HG03175 (cell line): ENCODE measurements at regions not wholly inside any gene's neighbourhood (a gene's known extent, or its start where the extent isn't known, plus 50 kb on each side); places are given as distances from the start of the nearest gene placed in this dataset.
"Not testable (repeated sequence)": the region's sequence is repeated elsewhere in the genome, so short reads cannot be mapped to it uniquely, and the experiment has no call there.

ENCODE experiments used
- ATAC-seq: cut with Tn5 transposase; IDR thresholded peaks from one replicate; pipeline ENCODE4 v1.9.1; 2021; ENCODE audit warnings: mild to moderate bottlenecking, moderate library complexity; ENCODE audit not compliant: unreplicated experiment

DNA sequence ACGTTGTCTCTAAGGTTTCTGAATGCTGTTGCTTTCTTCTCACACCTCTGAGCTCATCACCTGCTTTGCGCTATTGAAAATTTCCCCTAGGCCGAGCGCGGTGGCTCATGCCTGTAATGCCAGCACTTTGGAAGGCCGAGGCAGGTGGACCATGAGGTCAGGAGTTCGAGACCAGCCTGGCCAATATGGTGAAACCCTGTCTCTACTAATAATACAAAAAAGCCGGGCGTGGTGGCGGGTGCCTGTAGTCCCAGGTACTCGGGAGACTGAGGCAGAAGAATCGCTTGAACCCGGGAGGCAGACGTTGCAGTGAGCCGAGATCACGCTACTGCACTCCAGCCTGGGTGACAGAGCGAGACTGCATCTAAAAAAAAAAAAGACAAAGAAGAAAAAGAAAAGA lies 422.0 kb upstream of the DPH6 start:
- not testable (repeated sequence) for ATAC-seq

DNA sequence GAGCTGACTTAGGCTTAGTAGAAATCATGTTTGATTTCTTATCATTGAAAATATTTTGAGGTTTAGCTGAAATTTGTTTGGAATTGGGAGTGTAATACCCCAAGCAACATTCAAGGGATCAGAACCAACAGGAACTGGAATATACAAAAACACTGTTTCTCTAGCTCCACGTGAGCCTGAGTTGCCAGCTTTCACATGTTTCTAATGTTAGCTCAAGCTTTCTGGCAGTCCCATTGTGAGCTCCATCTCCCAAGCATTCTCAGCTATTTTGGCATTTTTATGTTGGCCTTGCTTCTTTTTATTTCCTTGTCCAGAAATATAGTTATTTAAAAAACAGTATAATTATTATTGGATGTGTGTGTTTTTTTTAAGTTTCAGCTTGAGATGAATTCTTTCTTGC lies 427.1 kb upstream of the DPH6 start:
- no peak for ATAC-seq

DNA sequence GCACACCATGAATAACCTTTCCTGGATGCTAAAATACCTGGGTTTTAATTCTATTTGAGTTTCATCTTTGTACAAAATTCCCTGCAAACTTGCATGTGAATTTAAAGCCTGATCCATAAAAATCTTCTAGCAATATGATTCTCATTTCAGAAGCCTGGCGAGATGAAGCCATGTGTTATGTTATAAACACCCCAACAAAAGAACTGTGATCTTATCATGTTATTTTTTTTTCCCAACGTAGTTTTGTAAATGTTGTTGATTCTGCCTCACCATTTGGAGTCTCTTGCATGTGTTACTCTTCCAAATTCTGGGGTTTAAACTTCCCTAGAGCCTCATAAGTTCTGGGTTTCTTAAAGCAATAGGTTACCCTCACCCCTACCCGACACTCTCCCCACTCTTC lies 428.1 kb upstream of the DPH6 start:
- ATAC-seq = no peak

DNA sequence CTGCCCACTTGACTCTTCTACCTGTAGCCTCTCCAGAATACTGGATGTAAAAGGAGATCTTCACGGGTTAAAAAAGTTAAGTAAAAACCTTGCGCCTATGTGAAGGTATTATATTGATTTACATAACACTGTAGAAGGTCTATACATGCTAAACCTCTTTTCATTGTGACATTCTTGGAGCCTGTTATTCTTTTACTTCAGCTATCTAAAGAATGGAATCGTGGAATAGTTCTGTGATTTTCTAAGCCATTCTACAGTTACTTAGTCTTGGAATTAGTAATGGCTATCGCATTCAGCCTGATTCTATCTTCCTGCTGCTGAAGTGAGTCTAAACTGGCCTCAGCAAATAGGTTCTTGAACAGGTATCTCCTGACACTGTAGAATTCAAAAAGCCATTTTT lies 430.0 kb upstream of the DPH6 start:
- ATAC-seq = no peak

DNA sequence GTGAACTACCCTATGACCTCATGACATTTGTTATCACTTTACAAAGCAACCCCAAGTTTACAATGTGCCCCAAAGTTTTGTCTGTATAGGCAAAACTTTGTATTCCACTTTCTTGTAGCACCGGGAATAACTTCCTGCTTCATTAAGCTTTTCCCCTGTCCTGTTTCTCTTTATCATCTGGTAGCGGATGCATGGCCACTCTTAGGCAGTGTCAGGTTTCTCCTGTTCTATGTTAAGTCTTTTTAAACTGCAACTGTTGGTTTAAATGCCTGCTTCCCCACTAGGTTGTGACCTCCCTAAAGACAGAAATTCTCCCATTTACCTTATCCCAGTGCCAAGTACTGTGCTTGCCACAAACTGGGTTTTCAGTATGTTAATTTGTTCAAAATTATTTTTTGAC lies 433.6 kb upstream of the DPH6 start:
- ATAC-seq = no peak

DNA sequence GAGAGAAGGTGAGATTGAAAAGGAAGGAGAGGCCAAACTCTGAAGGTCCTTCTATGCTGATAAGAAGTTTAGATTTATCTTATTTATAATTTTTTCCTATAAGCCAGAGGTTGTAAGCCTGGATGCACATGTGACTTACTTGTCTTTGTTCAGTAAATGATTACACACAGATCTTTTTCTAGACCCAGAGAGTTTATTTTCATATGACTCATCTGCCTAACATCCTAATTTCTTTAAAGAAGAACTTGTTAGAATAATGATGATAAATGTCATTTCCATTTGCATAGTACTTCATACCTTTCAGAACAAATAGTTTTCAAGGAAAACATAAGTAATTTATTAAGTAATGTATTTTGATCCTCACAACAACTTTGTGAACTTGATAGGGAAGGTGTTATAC lies 434.8 kb upstream of the DPH6 start:
- ATAC-seq = no peak

DNA sequence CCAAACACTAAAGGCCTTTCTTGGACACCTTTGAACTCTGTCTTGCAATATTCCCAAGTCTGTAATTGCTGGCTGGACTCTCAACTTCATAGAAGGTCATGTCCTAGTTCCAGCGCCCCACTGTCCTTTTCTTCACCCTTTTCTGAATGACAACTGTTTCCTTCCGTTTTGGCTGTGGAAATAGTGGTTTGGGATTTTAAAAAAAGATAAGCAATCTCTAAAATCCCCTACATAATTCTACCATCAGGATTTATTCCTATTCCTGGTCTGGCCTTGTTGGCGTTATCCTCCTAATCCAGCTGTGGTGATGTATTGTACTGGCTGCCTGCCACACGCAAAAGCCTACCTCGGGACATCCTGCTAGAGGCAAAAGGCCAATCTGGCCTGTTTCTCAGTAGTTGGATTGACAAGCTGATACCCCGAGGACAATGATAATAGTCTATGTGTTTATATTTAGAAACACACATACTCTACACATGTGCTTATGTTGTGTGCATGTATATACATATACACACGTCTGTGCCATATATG lies 440.3 kb upstream of the DPH6 start:
- ATAC-seq = no peak

DNA sequence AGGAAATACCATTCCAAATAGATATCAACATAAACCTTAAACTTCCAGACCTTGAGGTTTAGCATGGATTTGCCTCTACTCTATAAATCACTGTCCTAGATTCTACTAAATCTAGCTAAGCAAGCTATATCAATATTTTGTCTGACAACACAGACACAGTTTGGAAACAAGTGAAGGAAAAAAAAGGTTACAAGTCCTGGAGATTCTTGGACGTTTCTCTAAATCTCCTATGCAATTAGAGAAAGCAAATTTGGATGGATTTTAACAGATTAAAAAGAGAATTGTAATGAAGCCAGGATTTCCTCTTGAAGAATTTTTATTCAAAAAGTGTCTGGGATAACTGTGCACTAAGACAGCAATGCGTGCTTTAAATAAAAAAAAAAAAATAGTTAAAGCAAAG lies 441.1 kb upstream of the DPH6 start:
- ATAC-seq = no peak

DNA sequence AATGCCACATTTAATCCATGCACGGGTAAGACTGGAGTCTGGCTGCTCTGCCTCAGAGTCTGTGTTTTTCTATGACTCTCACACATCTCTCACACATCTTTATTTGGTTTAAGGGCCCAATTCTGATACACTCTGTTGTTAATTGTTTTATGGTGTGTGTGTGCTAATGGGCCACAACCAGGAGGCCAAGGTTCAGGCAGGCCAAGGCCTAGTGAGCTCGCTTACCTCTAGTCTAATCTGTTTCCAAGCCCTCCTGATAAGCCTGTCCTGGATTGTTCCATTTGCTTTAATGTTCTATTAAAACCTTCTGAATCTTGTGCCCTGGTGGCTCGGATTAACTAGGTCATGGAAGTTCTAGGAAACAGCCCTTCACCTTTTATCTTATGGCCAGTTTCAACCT lies 445.4 kb upstream of the DPH6 start:
- no peak for ATAC-seq

DNA sequence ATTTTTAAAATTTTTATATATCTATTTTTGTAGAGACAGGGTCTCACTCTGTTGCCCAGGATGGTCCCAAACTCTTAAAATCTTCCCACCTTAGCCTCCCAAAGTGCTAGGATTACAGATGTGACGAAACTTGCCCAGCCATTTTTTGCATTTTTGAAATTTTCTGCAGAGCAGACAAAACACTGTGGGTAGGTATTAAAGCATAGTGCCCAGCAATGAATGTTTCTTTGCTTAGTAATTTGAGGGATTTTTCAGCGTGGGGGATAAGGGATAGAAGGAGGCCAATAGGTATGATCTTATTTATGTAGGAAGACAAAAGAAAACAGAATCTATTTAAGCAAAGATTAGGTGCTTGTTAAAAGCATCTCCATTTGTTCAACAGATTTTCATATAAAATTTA lies 446.8 kb upstream of the DPH6 start:
- ATAC-seq = no peak

DNA sequence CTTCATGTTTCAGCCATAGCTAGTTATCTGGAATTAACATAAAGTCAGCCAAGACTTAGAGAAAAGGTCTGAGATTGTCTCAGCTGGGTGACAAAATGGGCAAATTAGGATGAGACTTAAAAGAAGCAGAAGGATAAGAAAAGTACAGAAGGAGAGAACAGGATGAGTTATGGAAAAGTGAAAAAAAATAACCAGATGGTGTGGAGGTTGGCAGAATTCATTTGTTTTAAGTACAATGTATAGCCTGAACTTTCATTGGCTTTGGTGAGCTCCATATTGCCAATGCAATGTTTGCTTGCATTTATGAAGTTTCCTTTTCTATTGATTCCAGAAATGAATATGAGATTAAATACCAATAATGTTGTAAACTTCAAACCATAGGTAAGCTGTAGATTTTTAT lies 447.2 kb upstream of the DPH6 start:
- ATAC-seq = no peak

DNA sequence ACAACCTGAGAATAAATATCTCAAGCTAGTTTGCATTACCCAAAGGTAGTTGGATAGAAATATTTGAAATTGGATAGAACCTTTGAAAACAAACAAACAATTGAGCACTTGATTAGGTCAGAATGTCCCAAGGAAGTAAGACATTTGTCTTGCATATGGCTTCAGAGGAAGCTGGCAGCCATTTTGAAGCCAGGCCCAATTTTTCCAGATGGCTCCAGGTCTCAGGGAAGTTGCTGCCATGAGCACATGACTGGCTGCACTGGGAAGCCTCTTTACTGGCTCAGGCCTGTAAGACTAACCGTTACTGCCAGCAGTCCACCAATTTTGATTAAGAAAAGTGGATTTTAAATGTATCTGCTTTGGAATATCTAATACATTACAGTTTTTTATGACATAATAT lies 448.9 kb upstream of the DPH6 start:
- ATAC-seq = no peak

DNA sequence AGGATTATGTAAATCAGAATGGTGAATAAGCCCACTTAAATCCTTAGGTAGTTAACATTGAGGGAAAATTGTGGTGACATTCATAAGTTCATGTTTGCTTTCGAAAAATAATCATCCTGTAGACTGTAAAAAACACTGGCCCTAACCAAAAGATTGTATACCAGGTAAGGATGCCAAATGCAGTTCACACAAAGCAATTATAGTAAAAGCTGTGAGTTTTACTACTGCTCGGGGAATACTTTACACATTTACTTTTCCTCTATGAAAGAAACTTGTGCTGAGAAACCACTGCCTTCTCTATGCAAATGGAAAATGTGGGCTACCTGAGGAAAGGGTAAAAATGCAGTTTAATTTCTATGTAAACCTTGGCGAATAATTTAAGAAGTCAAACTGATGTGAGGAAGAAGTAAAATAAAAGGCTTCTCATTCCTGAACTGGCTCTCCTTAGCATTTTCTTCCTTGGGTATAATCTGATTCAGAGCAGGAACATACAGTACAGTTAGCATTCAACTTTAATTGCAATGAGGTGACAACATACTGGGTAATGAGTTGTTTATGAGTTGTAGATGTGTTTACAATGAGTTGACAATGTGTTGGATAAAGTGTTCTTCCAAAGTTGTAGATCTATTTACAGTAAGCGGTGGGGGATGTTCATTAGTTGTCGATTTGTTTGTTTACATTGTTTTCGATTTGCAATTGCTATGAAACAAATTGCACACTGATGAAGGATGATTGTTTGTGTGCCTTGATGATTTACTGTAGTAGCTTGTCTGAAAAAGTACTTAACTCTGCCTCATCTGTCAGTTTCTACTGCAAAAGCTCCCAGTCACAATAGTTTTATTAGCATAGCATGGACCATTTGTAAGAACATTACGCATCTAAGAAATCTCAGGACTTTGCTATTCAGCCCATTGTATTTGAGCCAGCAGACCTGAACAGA lies 453.0 kb upstream of the DPH6 start:
- ATAC-seq = no peak

DNA sequence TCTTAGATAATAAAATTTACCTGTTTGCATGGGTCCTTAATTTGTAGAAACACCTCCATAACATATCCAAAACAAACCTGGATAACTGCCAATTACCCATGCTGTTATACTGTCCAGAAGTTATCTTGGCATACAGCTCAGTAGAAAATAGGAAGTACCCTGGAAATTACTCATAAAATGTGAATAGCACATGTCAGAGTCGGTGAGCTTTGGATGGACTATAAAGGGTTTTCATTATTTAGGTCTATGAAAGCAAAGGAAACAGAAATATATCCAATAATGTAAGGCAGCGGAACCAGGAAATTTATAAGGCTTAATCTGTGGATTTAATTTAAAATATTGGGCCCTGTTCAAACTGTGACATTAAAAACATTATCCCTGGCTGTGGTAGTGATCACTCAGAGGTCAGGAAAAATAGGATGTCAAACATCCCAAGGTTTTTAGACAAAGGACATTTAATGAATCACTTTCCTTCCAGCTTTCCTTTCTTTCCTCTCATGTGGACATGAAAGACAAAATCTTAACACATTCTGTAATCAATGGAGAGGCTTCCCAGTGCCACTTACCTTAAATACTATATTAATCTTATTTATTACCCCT lies 459.0 kb upstream of the DPH6 start:
- ATAC-seq = no peak

DNA sequence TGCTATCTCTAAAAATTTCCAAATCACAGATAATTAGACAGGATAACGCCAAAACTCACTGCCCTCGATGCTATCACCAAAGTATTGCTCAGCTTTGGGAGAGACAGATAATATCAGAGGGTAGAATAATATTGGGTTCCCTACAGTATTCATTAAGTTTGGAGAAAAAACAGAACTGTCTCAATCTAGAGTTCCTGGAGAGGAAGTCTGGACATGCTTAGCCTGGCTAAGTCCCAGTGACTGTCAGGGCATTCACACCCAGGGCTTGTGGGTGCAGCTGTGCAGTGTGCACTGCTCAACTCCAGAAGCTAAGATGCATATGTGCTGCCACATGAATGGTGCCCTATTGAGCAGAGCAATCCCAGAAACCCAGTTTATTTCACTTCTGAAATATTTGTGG lies 459.6 kb upstream of the DPH6 start:
- no peak for ATAC-seq

DNA sequence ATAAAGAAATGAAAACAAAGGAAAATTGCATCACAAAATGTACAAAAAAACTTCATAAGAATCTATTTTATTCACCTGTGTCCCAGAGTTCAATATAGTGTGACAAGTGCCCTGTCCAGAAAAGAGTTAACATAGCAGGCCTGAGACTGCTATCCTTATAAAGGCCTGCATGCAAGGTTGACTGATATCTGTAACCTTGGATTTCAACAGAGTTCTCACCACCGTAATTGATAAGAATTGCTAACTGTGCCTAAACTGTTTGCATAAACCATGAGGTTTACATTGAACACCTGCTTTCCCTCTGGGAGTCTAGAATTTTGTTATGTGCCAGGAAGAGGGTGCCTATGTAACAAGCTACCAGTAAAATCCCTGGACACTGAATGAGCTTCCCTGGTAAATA lies 461.7 kb upstream of the DPH6 start:
- ATAC-seq = no peak

DNA sequence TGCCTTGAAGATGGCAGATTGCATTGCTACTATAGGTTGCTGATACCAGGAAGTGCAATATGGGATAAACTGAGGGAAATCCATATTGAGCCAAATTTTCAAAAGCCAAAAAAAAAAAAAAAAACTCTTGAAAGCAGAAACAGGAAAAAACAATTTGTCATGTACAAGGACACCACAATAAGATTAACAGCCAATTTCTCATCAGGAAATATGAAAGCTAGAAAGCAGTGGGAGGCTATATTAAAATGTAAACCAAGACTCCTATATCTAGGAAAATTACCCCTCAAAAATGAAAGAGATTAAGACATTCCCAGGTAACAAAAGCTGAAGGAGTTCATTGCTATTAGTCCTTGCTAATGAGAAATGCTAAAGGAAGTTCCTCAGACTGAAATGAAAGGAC lies 462.8 kb upstream of the DPH6 start:
- ATAC-seq = no peak

DNA sequence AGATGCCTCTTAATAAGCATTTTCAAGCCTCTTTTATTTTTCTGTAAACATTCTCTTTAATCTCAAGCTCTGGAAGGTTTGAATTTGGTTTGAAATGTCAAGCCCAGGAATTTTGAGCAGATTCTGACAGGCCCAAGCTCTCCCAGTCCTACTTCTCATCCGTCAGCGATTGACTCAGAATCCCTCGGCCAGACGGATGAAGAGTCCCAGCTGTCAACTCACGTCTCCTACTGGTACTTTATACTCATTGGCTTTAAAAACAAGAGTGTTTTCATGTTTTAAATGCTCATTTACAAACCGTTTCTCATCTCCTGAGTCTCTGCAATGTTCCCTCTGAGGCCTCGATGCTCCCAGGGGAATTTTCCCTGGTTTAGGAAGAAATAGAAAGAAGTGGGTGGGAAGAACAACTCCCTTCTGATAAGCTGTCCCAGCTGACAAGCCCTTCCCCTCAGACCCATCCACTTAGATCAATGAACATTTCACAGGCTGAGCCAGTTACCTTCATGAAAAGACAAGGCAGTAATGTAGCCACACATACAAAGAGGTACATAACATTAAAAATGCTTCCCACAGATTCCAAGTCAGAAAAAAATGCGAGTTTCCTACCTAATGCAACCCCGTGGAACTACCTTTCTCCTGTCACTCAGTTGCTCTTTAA lies 478.2 kb upstream of the DPH6 start:
- ATAC-seq = no peak

DNA sequence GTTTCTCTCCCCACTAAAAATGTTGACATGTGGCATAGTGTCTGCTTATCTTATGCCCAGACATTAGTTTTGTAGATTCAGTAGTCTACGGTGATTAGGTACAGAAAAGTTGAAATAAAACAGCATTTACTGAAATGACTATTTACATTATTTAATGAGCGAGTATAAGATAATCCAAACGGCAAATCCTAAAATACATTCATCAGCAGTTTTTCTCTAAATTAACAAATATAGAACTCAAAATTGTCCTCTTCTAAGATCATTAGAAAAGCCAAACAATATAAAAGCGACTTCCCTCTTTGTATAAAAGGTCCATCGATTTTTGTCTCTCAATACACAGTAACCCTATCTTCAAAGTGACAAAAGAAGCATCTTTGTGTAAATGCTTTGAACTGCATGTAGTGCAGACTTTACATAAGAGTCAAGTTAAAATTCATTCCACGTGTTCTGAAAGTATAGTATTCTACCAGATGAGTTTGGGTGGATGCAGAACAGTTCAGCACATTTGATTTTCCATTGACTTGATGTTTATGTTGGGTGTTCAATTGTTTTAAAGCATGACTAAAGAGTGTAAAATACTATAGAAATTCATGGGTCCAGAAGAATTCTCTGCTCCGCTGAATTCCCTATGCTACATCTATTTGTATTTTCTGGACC lies 480.8 kb upstream of the DPH6 start:
- ATAC-seq = no peak

DNA sequence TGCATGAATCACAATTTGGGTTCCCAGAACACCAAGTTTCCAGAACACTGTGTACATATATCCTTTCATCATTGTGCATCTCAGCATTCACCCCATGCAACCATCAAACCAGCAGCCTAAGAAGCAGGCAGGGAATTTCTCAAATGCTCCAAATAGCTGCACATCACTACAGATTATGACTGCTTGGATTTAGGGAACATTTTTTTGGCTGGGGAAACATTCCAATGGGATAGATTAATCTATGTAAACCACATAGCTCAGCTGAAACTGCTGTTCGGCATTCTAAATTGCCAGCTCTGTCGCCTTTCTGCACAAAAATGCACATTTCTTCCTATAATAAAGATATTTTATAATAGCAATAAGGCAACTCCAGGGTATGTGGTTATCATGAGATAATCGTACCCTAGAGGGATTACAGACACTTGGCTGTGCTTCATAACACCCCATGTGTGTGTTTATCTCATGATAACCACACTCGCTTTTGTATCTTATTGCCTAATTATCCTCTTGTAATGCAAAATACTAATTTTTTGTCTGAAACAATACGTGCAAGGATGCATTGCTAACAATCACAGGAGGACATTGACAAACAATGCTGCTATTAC lies 483.7 kb upstream of the DPH6 start:
- no peak for ATAC-seq

DNA sequence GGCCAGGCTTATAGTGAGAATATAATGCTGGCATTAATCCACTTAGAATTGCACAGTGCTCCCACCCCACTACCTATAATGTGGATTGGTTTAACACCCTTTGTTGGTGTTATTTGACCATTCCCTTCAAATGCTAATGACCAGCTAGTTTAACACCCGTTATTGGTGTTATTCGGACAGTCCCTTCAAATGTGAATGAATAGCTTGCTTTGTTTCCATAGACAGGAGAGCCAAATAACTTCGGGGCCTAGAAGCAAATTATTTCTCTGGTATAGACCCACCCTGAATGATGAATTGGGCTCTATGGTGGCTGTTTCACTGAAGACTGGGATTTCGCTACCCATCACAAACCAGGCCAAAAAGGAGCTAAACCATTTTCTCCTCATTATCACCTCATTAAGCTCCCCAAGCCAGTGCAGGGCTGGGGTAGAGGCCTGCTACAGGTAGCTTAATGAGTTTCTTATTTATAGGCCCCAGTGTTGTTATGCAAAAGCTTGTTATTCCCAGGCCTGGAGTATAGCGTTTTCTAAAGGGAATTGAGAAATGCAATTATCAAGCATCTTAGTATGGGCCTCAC lies 494.1 kb upstream of the DPH6 start:
- no peak for ATAC-seq
